ENCODE measurements at regions not wholly inside any gene's neighbourhood (a gene's known extent, or its start where the extent isn't known, plus 50 kb on each side); places are given as distances from the start of the nearest gene placed in this dataset.
"Not testable (repeated sequence)": the region's sequence is repeated elsewhere in the genome, so short reads cannot be mapped to it uniquely, and the experiment has no call there.

- H3K9me3 Mint-ChIP-seq; H3K36me3 Mint-ChIP-seq; DNase-seq; intact Hi-C loops (cut with micrococcal nuclease); H3K4me3 Mint-ChIP-seq; H3K27ac Mint-ChIP-seq; H3K4me1 Mint-ChIP-seq (ENCODE audit: low read depth); POLR2A ChIA-PET: not testable (repeated sequence)
- CTCF ChIA-PET, result interaction anchor here (1.0 kb wide), 1 partner anchor 22 kb away, joined by 7 read pairs; no protein-coding TSS in a partner anchor
- peaks cover 22% of the 10 kb centered on the region for H3K27me3 Mint-ChIP-seq
Observed at GRCh38 chr1:204785023-204785422, 85.6 kb upstream of the NFASC start.

- Mint-ChIP-seq H3K9me3 (no peaks in the 10 kb centered on the region), H3K36me3 (no peaks in the 10 kb centered on the region), H3K27ac (no peak overlapping the region), H3K27me3 (peaks cover 33% of the 10 kb centered on the region), H3K4me3 (no peak overlapping the region), H3K4me1 (ENCODE audit: low read depth) (no peaks in the 10 kb centered on the region)
- DNase-seq, result no peak
- CTCF ChIA-PET, result interaction anchor here (1.4 to 9.2 kb wide), 3 partner anchors 19 to 390 kb away, joined by 3 to 152 read pairs (median 3); no protein-coding TSS in a partner anchor
- POLR2A ChIA-PET, result no interaction called here
- intact Hi-C loops (cut with micrococcal nuclease), result no loop called here
Observed at GRCh38 chr1:204788470-204788869, 82.2 kb upstream of the NFASC start.

GRCh38 chr1:204791453-204792353, 79.0 kb upstream of the NFASC start:
- Mint-ChIP-seq H3K27ac (no peak overlapping the region), H3K4me1 (ENCODE audit: low read depth) (no peaks in the 10 kb centered on the region), H3K27me3 (peaks cover 23% of the 10 kb centered on the region), H3K4me3 (no peak overlapping the region), H3K9me3 (no peaks in the 10 kb centered on the region), H3K36me3 (no peaks in the 10 kb centered on the region)
- intact Hi-C loops (cut with micrococcal nuclease), result loop anchor here (1.0 kb wide), 1 partner anchor 16 kb away; no protein-coding TSS in a partner anchor
- DNase-seq, result peak; percentile 86
- POLR2A ChIA-PET, result no interaction called here
- CTCF ChIA-PET, result interaction anchor here (0.6 to 9.2 kb wide), 42 partner anchors 8 to 601 kb away, joined by 3 to 152 read pairs (median 4); no protein-coding TSS in a partner anchor

GRCh38 chr1:204792354-204792692, 78.3 kb upstream of the NFASC start:
- H3K4me1 Mint-ChIP-seq (ENCODE audit: low read depth), result no peaks in the 10 kb centered on the region
- ChIA-PET CTCF (interaction anchor here (0.6 to 9.2 kb wide), 36 partner anchors 8 to 601 kb away, joined by 3 to 152 read pairs (median 4); no protein-coding TSS in a partner anchor), POLR2A (no interaction called here)
- peaks cover 23% of the 10 kb centered on the region for H3K27me3 Mint-ChIP-seq
- intact Hi-C loops (cut with micrococcal nuclease), result no loop called here
- H3K36me3 Mint-ChIP-seq, result no peaks in the 10 kb centered on the region
- H3K9me3 Mint-ChIP-seq, result no peaks in the 10 kb centered on the region
- H3K27ac Mint-ChIP-seq, result no peak overlapping the region
- no peak overlapping the region for H3K4me3 Mint-ChIP-seq
- no peak for DNase-seq

- CTCF ChIA-PET, result interaction anchor here (0.6 to 9.2 kb wide), 14 partner anchors 9 to 268 kb away, joined by 3 to 152 read pairs (median 6); no protein-coding TSS in a partner anchor
- no peak for DNase-seq
- H3K27ac Mint-ChIP-seq, result no peak overlapping the region
- no peaks in the 10 kb centered on the region for H3K9me3 Mint-ChIP-seq
- H3K27me3 Mint-ChIP-seq, result peaks cover 17% of the 10 kb centered on the region
- intact Hi-C loops (cut with micrococcal nuclease), result no loop called here
- no peaks in the 10 kb centered on the region for H3K36me3 Mint-ChIP-seq
- POLR2A ChIA-PET, result no interaction called here
- H3K4me3 Mint-ChIP-seq, result no peak overlapping the region
- H3K4me1 Mint-ChIP-seq (ENCODE audit: low read depth), result no peaks in the 10 kb centered on the region
Observed at GRCh38 chr1:204793259-204793914, 77.3 kb upstream of the NFASC start.

GRCh38 chr1:204796886-204797285, 73.8 kb upstream of the NFASC start:
- DNase-seq; intact Hi-C loops (cut with micrococcal nuclease); H3K4me1 Mint-ChIP-seq (ENCODE audit: low read depth); H3K27ac Mint-ChIP-seq; H3K4me3 Mint-ChIP-seq; H3K27me3 Mint-ChIP-seq; H3K36me3 Mint-ChIP-seq; H3K9me3 Mint-ChIP-seq; POLR2A ChIA-PET: not testable (repeated sequence)
- CTCF ChIA-PET, result interaction anchor here (0.6 to 2.3 kb wide), 2 partner anchors 10 to 183 kb away, joined by 3 to 23 read pairs; no protein-coding TSS in a partner anchor

GRCh38 chr1:204797401-204797800, 73.3 kb upstream of the NFASC start:
- ChIA-PET POLR2A (no interaction called here), CTCF (interaction anchor here (0.6 to 2.3 kb wide), 2 partner anchors 10 to 184 kb away, joined by 3 to 23 read pairs; no protein-coding TSS in a partner anchor)
- intact Hi-C loops (cut with micrococcal nuclease), result no loop called here
- Mint-ChIP-seq H3K9me3 (no peaks in the 10 kb centered on the region), H3K36me3 (no peaks in the 10 kb centered on the region), H3K27me3 (no peaks in the 10 kb centered on the region), H3K4me1 (ENCODE audit: low read depth) (no peaks in the 10 kb centered on the region), H3K27ac (no peak overlapping the region), H3K4me3 (no peak overlapping the region)
- no peak for DNase-seq

GRCh38 chr1:204799630-204800029, 71.0 kb upstream of the NFASC start:
- POLR2A ChIA-PET, result no interaction called here
- no peak for DNase-seq
- no peaks in the 10 kb centered on the region for H3K36me3 Mint-ChIP-seq
- H3K4me3 Mint-ChIP-seq, result no peak overlapping the region
- no peaks in the 10 kb centered on the region for H3K9me3 Mint-ChIP-seq
- H3K4me1 Mint-ChIP-seq (ENCODE audit: low read depth), result no peaks in the 10 kb centered on the region
- CTCF ChIA-PET, result no interaction called here
- intact Hi-C loops (cut with micrococcal nuclease), result loop anchor here (10.0 kb wide), 1 partner anchor 455 kb away; no protein-coding TSS in a partner anchor
- no peak overlapping the region for H3K27ac Mint-ChIP-seq
- no peaks in the 10 kb centered on the region for H3K27me3 Mint-ChIP-seq

GRCh38 chr1:204801211-204801610, 69.5 kb upstream of the NFASC start:
- no peak overlapping the region for H3K4me3 Mint-ChIP-seq
- CTCF ChIA-PET, result interaction anchor here (1.2 to 4.9 kb wide), 3 partner anchors 8 to 54 kb away, joined by 3 to 34 read pairs (median 19); no protein-coding TSS in a partner anchor
- DNase-seq, result no peak
- intact Hi-C loops (cut with micrococcal nuclease), result loop anchor here (10.0 kb wide), 1 partner anchor 454 kb away; no protein-coding TSS in a partner anchor
- no peak overlapping the region for H3K27ac Mint-ChIP-seq
- H3K4me1 Mint-ChIP-seq (ENCODE audit: low read depth), result no peaks in the 10 kb centered on the region
- no peaks in the 10 kb centered on the region for H3K27me3 Mint-ChIP-seq
- H3K36me3 Mint-ChIP-seq, result no peaks in the 10 kb centered on the region
- POLR2A ChIA-PET, result no interaction called here
- no peaks in the 10 kb centered on the region for H3K9me3 Mint-ChIP-seq

GRCh38 chr1:204802401-204803175, 68.1 kb upstream of the NFASC start:
- Mint-ChIP-seq H3K4me1 (ENCODE audit: low read depth) (no peaks in the 10 kb centered on the region), H3K27me3 (no peaks in the 10 kb centered on the region), H3K36me3 (no peaks in the 10 kb centered on the region), H3K4me3 (no peak overlapping the region), H3K27ac (no peak overlapping the region), H3K9me3 (no peaks in the 10 kb centered on the region)
- ChIA-PET CTCF (interaction anchor here (1.2 to 4.9 kb wide), 5 partner anchors 10 to 237 kb away, joined by 3 to 34 read pairs (median 19); no protein-coding TSS in a partner anchor), POLR2A (no interaction called here)
- DNase-seq, result no peak
- intact Hi-C loops (cut with micrococcal nuclease), result loop anchor here (10.0 kb wide), 1 partner anchor 452 kb away; no protein-coding TSS in a partner anchor

GRCh38 chr1:204803607-204804006, 67.1 kb upstream of the NFASC start:
- Mint-ChIP-seq H3K4me3 (no peak overlapping the region), H3K36me3 (no peaks in the 10 kb centered on the region), H3K9me3 (no peaks in the 10 kb centered on the region), H3K27ac (no peak overlapping the region), H3K27me3 (no peaks in the 10 kb centered on the region), H3K4me1 (ENCODE audit: low read depth) (no peaks in the 10 kb centered on the region)
- DNase-seq, result no peak
- POLR2A ChIA-PET, result no interaction called here
- intact Hi-C loops (cut with micrococcal nuclease), result loop anchor here (10.0 kb wide), 1 partner anchor 451 kb away; no protein-coding TSS in a partner anchor
- CTCF ChIA-PET, result interaction anchor here (1.6 to 5.1 kb wide), 5 partner anchors 11 to 238 kb away, joined by 4 to 110 read pairs (median 25); no protein-coding TSS in a partner anchor
